ENCODE measurements at regions not wholly inside any gene's neighbourhood (a gene's known extent, or its start where the extent isn't known, plus 50 kb on each side); places are given as distances from the start of the nearest gene placed in this dataset.

- Histone ChIP-seq H3K27me3 (ENCODE audit: insufficient read depth, low read length) (no peaks in the 10 kb centered on the region), H3K4me3 (ENCODE audit: insufficient read depth, low read depth, low read length) (no peak overlapping the region), H3K79me2 (ENCODE audit: insufficient read depth, low read length) (no peaks in the 10 kb centered on the region), H3K9me3 (ENCODE audit: insufficient read depth, low read depth, low read length) (no peaks in the 10 kb centered on the region), H3K36me3 (ENCODE audit: insufficient read depth, low read length) (no peaks in the 10 kb centered on the region), H3K9ac (ENCODE audit: low read length) (no peak overlapping the region), H3K4me2 (ENCODE audit: low read length) (no peak overlapping the region), H3K4me1 (ENCODE audit: insufficient read depth, low read length) (no peaks in the 10 kb centered on the region), H2AFZ (ENCODE audit: low read depth, low read length) (no peak overlapping the region), H3K27ac (ENCODE audit: low read depth, low read length) (no peak overlapping the region), H4K20me1 (ENCODE audit: insufficient read depth, low read length) (no peaks in the 10 kb centered on the region)
- no peak for DNase-seq (ENCODE audit: low read depth)
- no peak for FAIRE-seq
- Mint-ChIP-seq H3K27me3 (ENCODE audit: low read depth, unreplicated experiment) (no peaks in the 10 kb centered on the region), H3K4me1 (ENCODE audit: low read depth, unreplicated experiment) (peaks cover 15% of the 10 kb centered on the region), H3K4me3 (ENCODE audit: unreplicated experiment) (no peak overlapping the region), H3K36me3 (ENCODE audit: low read depth, unreplicated experiment) (no peaks in the 10 kb centered on the region), H3K9me3 (ENCODE audit: unreplicated experiment) (peaks cover 2% of the 10 kb centered on the region), H3K27ac (ENCODE audit: unreplicated experiment) (no peak overlapping the region)
- TF ChIP-seq CTCF (IDR thresholded peaks at IDR 0.05; ENCODE audit: insufficient read depth, low read depth, low read length): no peak
- TF ChIP-seq EZH2 (IDR thresholded peaks at IDR 0.05; ENCODE audit: insufficient read depth, low read length): no peak
Measured at GRCh38 chr3:40739971-40740370, 215.2 kb downstream of the ZNF621 start.

- Histone ChIP-seq H3K9me3 (ENCODE audit: insufficient read depth, low read depth, low read length) (no peaks in the 10 kb centered on the region), H3K79me2 (ENCODE audit: insufficient read depth, low read length) (no peaks in the 10 kb centered on the region), H4K20me1 (ENCODE audit: insufficient read depth, low read length) (no peaks in the 10 kb centered on the region), H3K27ac (ENCODE audit: low read depth, low read length) (no peak overlapping the region), H3K36me3 (ENCODE audit: insufficient read depth, low read length) (no peaks in the 10 kb centered on the region), H3K9ac (ENCODE audit: low read length) (no peak overlapping the region), H2AFZ (ENCODE audit: low read depth, low read length) (no peak overlapping the region), H3K27me3 (ENCODE audit: insufficient read depth, low read length) (no peaks in the 10 kb centered on the region), H3K4me3 (ENCODE audit: insufficient read depth, low read depth, low read length) (no peak overlapping the region), H3K4me2 (ENCODE audit: low read length) (no peak overlapping the region), H3K4me1 (ENCODE audit: insufficient read depth, low read length) (no peaks in the 10 kb centered on the region)
- H3K36me3 Mint-ChIP-seq (ENCODE audit: low read depth, unreplicated experiment): no peaks in the 10 kb centered on the region
- H3K4me3 Mint-ChIP-seq (ENCODE audit: unreplicated experiment): no peak overlapping the region
- FAIRE-seq (no peak), DNase-seq (ENCODE audit: low read depth) (no peak)
- H3K27ac Mint-ChIP-seq (ENCODE audit: unreplicated experiment): peak overlapping the region; percentile 42
- peaks cover 19% of the 10 kb centered on the region for H3K4me1 Mint-ChIP-seq (ENCODE audit: low read depth, unreplicated experiment)
- H3K9me3 Mint-ChIP-seq (ENCODE audit: unreplicated experiment): peaks cover 2% of the 10 kb centered on the region
- TF ChIP-seq CTCF (IDR thresholded peaks at IDR 0.05; ENCODE audit: insufficient read depth, low read depth, low read length) (no peak), EZH2 (IDR thresholded peaks at IDR 0.05; ENCODE audit: insufficient read depth, low read length) (no peak)
- H3K27me3 Mint-ChIP-seq (ENCODE audit: low read depth, unreplicated experiment): peaks cover 5% of the 10 kb centered on the region
Measured at GRCh38 chr3:40741729-40742128, 217.0 kb downstream of the ZNF621 start.

- Histone ChIP-seq H3K4me1 (ENCODE audit: insufficient read depth, low read length) (no peaks in the 10 kb centered on the region), H3K9me3 (ENCODE audit: insufficient read depth, low read depth, low read length) (no peaks in the 10 kb centered on the region), H3K36me3 (ENCODE audit: insufficient read depth, low read length) (no peaks in the 10 kb centered on the region), H3K79me2 (ENCODE audit: insufficient read depth, low read length) (no peaks in the 10 kb centered on the region), H3K27ac (ENCODE audit: low read depth, low read length) (no peak overlapping the region), H3K4me2 (ENCODE audit: low read length) (no peak overlapping the region), H3K4me3 (ENCODE audit: insufficient read depth, low read depth, low read length) (no peak overlapping the region), H3K27me3 (ENCODE audit: insufficient read depth, low read length) (no peaks in the 10 kb centered on the region), H4K20me1 (ENCODE audit: insufficient read depth, low read length) (no peaks in the 10 kb centered on the region), H3K9ac (ENCODE audit: low read length) (no peak overlapping the region), H2AFZ (ENCODE audit: low read depth, low read length) (no peak overlapping the region)
- Mint-ChIP-seq H3K27ac (ENCODE audit: unreplicated experiment) (no peak overlapping the region), H3K36me3 (ENCODE audit: low read depth, unreplicated experiment) (no peaks in the 10 kb centered on the region), H3K4me1 (ENCODE audit: low read depth, unreplicated experiment) (peaks cover 15% of the 10 kb centered on the region), H3K27me3 (ENCODE audit: low read depth, unreplicated experiment) (peaks cover 12% of the 10 kb centered on the region), H3K4me3 (ENCODE audit: unreplicated experiment) (no peak overlapping the region), H3K9me3 (ENCODE audit: unreplicated experiment) (no peaks in the 10 kb centered on the region)
- FAIRE-seq (no peak), DNase-seq (ENCODE audit: low read depth) (no peak)
- TF ChIP-seq CTCF (IDR thresholded peaks at IDR 0.05; ENCODE audit: insufficient read depth, low read depth, low read length): no peak
- TF ChIP-seq EZH2 (IDR thresholded peaks at IDR 0.05; ENCODE audit: insufficient read depth, low read length): no peak
Measured at GRCh38 chr3:40745381-40746106, 220.8 kb downstream of the ZNF621 start.
